ENCODE measurements at regions not wholly inside any gene's neighbourhood (a gene's known extent, or its start where the extent isn't known, plus 50 kb on each side); places are given as distances from the start of the nearest gene placed in this dataset.

DNA sequence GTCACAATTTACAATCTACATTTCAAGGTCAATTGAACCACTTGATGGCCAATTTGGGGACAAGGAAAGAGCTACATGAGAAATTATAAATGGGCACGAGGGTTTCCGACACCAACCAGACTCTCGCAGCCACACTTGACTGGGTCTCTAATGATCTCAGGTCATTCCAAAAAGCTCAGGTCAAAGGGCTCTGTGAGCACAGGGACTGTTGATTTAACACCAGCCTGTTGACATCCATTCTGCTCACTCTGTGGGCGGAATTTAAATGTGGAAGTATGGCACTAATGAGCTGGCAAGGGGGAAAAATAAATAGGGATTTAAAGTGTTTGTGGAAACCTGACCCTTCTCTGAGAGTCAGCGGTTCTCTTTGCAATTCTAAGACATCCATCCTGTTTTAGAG lies 810.7 kb upstream of the AUTS2 start:
- TF ChIP-seq, protein P1, sequence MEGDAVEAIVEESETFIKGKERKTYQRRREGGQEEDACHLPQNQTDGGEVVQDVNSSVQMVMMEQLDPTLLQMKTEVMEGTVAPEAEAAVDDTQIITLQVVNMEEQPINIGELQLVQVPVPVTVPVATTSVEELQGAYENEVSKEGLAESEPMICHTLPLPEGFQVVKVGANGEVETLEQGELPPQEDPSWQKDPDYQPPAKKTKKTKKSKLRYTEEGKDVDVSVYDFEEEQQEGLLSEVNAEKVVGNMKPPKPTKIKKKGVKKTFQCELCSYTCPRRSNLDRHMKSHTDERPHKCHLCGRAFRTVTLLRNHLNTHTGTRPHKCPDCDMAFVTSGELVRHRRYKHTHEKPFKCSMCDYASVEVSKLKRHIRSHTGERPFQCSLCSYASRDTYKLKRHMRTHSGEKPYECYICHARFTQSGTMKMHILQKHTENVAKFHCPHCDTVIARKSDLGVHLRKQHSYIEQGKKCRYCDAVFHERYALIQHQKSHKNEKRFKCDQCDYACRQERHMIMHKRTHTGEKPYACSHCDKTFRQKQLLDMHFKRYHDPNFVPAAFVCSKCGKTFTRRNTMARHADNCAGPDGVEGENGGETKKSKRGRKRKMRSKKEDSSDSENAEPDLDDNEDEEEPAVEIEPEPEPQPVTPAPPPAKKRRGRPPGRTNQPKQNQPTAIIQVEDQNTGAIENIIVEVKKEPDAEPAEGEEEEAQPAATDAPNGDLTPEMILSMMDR (conservative IDR thresholded peaks at IDR 0.05; ENCODE audit: low read length) = no peak
- no peak for TF ChIP-seq EZH2phosphoT487 (IDR thresholded peaks at IDR 0.05; ENCODE audit: borderline replicate concordance)
